ENCODE measurements at regions not wholly inside any gene's neighbourhood (a gene's known extent, or its start where the extent isn't known, plus 50 kb on each side); places are given as distances from the start of the nearest gene placed in this dataset.

GRCh38 chr5:88470745-88471144 lies 202.1 kb upstream of the TMEM161B start:
- H3K9me2 ChIP-seq (ENCODE audit: insufficient read depth), result peaks cover 5% of the 10 kb centered on the region; the same call in 1 of the 2 replicates
- no peaks in the 10 kb centered on the region for H3K79me2 ChIP-seq (replicated peaks; ENCODE audit: insufficient read depth)
- Mint-ChIP-seq H3K9me3 (no peaks in the 10 kb centered on the region; the same call in 2 of the 3 replicates), H3K4me1 (no peaks in the 10 kb centered on the region; the same call in 2 of the 3 replicates), H3K27me3 (ENCODE audit: insufficient read depth, low read depth, poor library complexity) (peaks cover 3% of the 10 kb centered on the region), H3K4me3 (no peak overlapping the region), H3K36me3 (ENCODE audit: low read depth) (no peaks in the 10 kb centered on the region; the same call in 2 of the 3 replicates), H3K27ac (no peak overlapping the region)
- no peak for DNase-seq (ENCODE audit: low spot score)
- H2AFZ ChIP-seq, result no peak overlapping the region
- H4K20me1 ChIP-seq (replicated peaks; ENCODE audit: insufficient read depth), result no peaks in the 10 kb centered on the region
- H3K4me2 ChIP-seq, result no peak overlapping the region
- H3K4me1 ChIP-seq (ENCODE audit: insufficient read depth), result no peaks in the 10 kb centered on the region
- ATAC-seq, result no peak
- TF ChIP-seq ETS1 (IDR thresholded peaks at IDR 0.05) (no peak), CREB1 (CRISPR knock-in tag; IDR thresholded peaks at IDR 0.05; ENCODE audit: low read depth) (no peak), CTCF (conservative IDR thresholded peaks at IDR 0.05; ENCODE audit: low read depth in 2 of 2) (no peak), REST (IDR thresholded peaks at IDR 0.05; ENCODE audit: unreplicated experiment) (no peak), EZH2phosphoT487 (IDR thresholded peaks at IDR 0.05; ENCODE audit: unreplicated experiment) (no peak), ZNF114 (CRISPR knock-in tag; IDR thresholded peaks at IDR 0.05) (no peak), POLR2AphosphoS5 (IDR thresholded peaks at IDR 0.05; ENCODE audit: low read depth) (no peak), ZNF331 (CRISPR knock-in tag; IDR thresholded peaks at IDR 0.05; ENCODE audit: low read depth) (no peak), JUNB (IDR thresholded peaks at IDR 0.05; ENCODE audit: unreplicated experiment) (no peak), ZNF462 (CRISPR knock-in tag; IDR thresholded peaks at IDR 0.05) (no peak), STAT1 (IDR thresholded peaks at IDR 0.05; ENCODE audit: unreplicated experiment) (no peak), EZH2 (IDR thresholded peaks at IDR 0.05; ENCODE audit: low read depth, unreplicated experiment) (no peak), NANOG (IDR thresholded peaks at IDR 0.05; ENCODE audit: borderline replicate concordance) (no peak)
- H3K4me3 ChIP-seq, result no peak overlapping the region
- no peaks in the 10 kb centered on the region for H3F3A ChIP-seq (replicated peaks; ENCODE audit: low read depth)
- H3K27me3 ChIP-seq (ENCODE audit: insufficient read depth), result no peaks in the 10 kb centered on the region
- no peaks in the 10 kb centered on the region for H3K36me3 ChIP-seq (ENCODE audit: insufficient read depth)
- no peak overlapping the region for H3K27ac ChIP-seq (ENCODE audit: low read depth)

Measured in GM23338 (cell line).